HepG2 (cell line): ENCODE measurements at regions not wholly inside any gene's neighbourhood (a gene's known extent, or its start where the extent isn't known, plus 50 kb on each side); places are given as distances from the start of the nearest gene placed in this dataset.

Experiments
- ATF7 ChIP-seq, 2 experiments: fragments of 450-650 bp in 1 of 2; sonication (generic) in 1 of 2; formaldehyde crosslinking in 1 of 2; IDR thresholded peaks; 2 replicates each; pipeline versions ENCODE4 v1.4.0 to v1.6.1; 2016 to 2020; ENCODE audit warnings: antibody characterized with exemption in 1 of 2, mild to moderate bottlenecking in 1 of 2, missing genetic modification reagents in 1 of 2
- CREB1 ChIP-seq, 2 experiments: fragments of 450-650 bp in 1 of 2; IDR thresholded peaks; 2 replicates each; pipeline ENCODE4 v1.6.1; 2016 to 2017; ENCODE audit warnings: control low read depth in 1 of 2, mild to moderate bottlenecking in 1 of 2, missing compliant biosample characterization in 1 of 2, missing genetic modification characterization in 1 of 2
- JUNB ChIP-seq: sonication (generic); formaldehyde crosslinking; IDR thresholded peaks from 2 replicates; pipeline ENCODE4 v1.8.0; 2022; ENCODE audit warnings: missing genetic modification reagents, mild to moderate bottlenecking, borderline replicate concordance
- MYC ChIP-seq: sonication (generic); formaldehyde crosslinking; IDR thresholded peaks from 2 replicates; pipeline ENCODE4 v1.9.0; 2021; ENCODE audit warnings: missing genetic modification reagents, borderline replicate concordance
- RAD51 ChIP-seq: fragments of 450-650 bp; IDR thresholded peaks from 2 replicates; pipeline ENCODE4 v1.6.1; 2016; ENCODE audit warnings: borderline replicate concordance
- SAP130 ChIP-seq: IDR thresholded peaks from 2 replicates; pipeline ENCODE4 v1.6.1; 2016; ENCODE audit warnings: low read depth
- ZNF253 ChIP-seq: sonication (generic); formaldehyde crosslinking; IDR thresholded peaks from 2 replicates; pipeline ENCODE4 v1.8.0; 2022; ENCODE audit warnings: mild to moderate bottlenecking, missing genetic modification reagents, borderline replicate concordance
- ZNF337 ChIP-seq: sonication (generic); formaldehyde crosslinking; IDR thresholded peaks from 2 replicates; pipeline ENCODE4 v1.5.1; 2020; ENCODE audit warnings: missing genetic modification reagents, low read depth, mild to moderate bottlenecking, borderline replicate concordance
- ZNF367 ChIP-seq: sonication (generic); formaldehyde crosslinking; IDR thresholded peaks from 2 replicates; pipeline ENCODE4 v1.4.0; 2020; ENCODE audit warnings: missing genetic modification reagents, borderline replicate concordance
- ZNF672 ChIP-seq: sonication (generic); formaldehyde crosslinking; IDR thresholded peaks from 2 replicates; pipeline ENCODE4 v1.8.1; 2022; ENCODE audit warnings: missing genetic modification reagents
- TF ChIP-seq, protein P1 (sequence below): sonication (generic); formaldehyde crosslinking; IDR thresholded peaks from 2 replicates; pipeline ENCODE4 v1.4.0; 2020; ENCODE audit warnings: missing genetic modification reagents
- TF ChIP-seq, protein P2 (sequence below): sonication (generic); formaldehyde crosslinking; IDR thresholded peaks from 2 replicates; pipeline ENCODE4 v1.5.1; 2020; ENCODE audit warnings: missing genetic modification reagents, mild to moderate bottlenecking, borderline replicate concordance

DNA sequence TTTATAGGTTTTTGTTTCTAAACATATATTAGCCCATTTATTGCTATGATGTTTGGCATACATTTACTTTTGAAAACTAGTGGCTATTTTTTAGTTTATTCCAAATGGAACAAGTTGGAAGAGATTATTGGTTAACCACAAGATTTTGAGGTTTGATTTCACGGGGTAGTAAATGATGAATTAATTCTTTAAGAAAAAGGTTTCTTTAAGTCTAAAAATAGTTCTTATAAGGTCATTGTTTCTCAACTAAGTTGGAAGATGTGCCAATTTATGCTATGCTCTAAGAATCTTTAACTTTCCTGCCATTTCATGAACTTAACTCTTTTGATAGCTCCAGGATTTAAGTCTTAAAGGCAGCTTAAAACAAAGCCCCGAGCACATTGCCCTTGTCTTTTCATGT is 183.8 kb downstream of the LMO4 start:
- TF ChIP-seq ZNF337 (no peak), RAD51 (no peak), CREB1 (IDR thresholded peaks at IDR 0.05) (no peak), CREB1 (CRISPR knock-in tag; IDR thresholded peaks at IDR 0.05) (no peak), ATF7 (IDR thresholded peaks at IDR 0.05) (no peak), ATF7 (CRISPR knock-in tag; IDR thresholded peaks at IDR 0.05) (no peak), JUNB (CRISPR knock-in tag) (no peak), ZNF253 (CRISPR knock-in tag) (no peak), SAP130 (no peak), MYC (no peak), ZNF672 (no peak), ZNF367 (CRISPR knock-in tag) (no peak)
- TF ChIP-seq, protein P1, sequence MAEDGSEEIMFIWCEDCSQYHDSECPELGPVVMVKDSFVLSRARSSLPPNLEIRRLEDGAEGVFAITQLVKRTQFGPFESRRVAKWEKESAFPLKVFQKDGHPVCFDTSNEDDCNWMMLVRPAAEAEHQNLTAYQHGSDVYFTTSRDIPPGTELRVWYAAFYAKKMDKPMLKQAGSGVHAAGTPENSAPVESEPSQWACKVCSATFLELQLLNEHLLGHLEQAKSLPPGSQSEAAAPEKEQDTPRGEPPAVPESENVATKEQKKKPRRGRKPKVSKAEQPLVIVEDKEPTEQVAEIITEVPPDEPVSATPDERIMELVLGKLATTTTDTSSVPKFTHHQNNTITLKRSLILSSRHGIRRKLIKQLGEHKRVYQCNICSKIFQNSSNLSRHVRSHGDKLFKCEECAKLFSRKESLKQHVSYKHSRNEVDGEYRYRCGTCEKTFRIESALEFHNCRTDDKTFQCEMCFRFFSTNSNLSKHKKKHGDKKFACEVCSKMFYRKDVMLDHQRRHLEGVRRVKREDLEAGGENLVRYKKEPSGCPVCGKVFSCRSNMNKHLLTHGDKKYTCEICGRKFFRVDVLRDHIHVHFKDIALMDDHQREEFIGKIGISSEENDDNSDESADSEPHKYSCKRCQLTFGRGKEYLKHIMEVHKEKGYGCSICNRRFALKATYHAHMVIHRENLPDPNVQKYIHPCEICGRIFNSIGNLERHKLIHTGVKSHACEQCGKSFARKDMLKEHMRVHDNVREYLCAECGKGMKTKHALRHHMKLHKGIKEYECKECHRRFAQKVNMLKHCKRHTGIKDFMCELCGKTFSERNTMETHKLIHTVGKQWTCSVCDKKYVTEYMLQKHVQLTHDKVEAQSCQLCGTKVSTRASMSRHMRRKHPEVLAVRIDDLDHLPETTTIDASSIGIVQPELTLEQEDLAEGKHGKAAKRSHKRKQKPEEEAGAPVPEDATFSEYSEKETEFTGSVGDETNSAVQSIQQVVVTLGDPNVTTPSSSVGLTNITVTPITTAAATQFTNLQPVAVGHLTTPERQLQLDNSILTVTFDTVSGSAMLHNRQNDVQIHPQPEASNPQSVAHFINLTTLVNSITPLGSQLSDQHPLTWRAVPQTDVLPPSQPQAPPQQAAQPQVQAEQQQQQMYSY (CRISPR knock-in tag), result no peak
- TF ChIP-seq, protein P2, sequence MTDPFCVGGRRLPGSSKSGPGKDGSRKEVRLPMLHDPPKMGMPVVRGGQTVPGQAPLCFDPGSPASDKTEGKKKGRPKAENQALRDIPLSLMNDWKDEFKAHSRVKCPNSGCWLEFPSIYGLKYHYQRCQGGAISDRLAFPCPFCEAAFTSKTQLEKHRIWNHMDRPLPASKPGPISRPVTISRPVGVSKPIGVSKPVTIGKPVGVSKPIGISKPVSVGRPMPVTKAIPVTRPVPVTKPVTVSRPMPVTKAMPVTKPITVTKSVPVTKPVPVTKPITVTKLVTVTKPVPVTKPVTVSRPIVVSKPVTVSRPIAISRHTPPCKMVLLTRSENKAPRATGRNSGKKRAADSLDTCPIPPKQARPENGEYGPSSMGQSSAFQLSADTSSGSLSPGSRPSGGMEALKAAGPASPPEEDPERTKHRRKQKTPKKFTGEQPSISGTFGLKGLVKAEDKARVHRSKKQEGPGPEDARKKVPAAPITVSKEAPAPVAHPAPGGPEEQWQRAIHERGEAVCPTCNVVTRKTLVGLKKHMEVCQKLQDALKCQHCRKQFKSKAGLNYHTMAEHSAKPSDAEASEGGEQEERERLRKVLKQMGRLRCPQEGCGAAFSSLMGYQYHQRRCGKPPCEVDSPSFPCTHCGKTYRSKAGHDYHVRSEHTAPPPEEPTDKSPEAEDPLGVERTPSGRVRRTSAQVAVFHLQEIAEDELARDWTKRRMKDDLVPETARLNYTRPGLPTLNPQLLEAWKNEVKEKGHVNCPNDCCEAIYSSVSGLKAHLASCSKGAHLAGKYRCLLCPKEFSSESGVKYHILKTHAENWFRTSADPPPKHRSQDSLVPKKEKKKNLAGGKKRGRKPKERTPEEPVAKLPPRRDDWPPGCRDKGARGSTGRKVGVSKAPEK (CRISPR knock-in tag), result no peak
